ENCODE measurements at regions not wholly inside any gene's neighbourhood (a gene's known extent, or its start where the extent isn't known, plus 50 kb on each side); places are given as distances from the start of the nearest gene placed in this dataset.
"Not testable (repeated sequence)": the region's sequence is repeated elsewhere in the genome, so short reads cannot be mapped to it uniquely, and the experiment has no call there.

DNA sequence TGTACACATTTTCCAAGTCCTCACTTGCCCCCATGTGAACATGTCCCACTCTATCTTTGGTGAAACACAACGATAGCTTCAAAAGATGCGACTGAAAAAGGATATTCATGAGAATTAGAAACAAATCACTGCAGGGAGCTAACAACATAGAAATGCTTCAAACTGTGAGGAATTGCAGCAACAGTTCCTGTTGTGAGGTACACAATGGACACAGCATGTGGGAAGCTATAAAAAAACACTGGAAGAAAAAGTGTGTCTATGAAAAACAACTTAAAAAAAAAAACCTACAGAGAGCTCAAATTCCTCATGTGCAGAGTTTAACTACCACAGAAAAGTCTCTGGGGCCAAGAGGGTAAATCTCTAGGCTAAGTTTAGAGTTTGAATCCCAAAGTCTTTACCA, 51.6 kb upstream of the BLTP1 start:
- Mint-ChIP-seq H3K36me3 (ENCODE audit: low read depth) (no peaks in the 10 kb centered on the region), H3K9me3 (no peaks in the 10 kb centered on the region), H3K4me3 (no peak overlapping the region), H3K27ac (no peak overlapping the region), H3K27me3 (peaks cover 10% of the 10 kb centered on the region), H3K4me1 (no peaks in the 10 kb centered on the region)
- ATAC-seq (no peak), DNase-seq (no peak)

DNA sequence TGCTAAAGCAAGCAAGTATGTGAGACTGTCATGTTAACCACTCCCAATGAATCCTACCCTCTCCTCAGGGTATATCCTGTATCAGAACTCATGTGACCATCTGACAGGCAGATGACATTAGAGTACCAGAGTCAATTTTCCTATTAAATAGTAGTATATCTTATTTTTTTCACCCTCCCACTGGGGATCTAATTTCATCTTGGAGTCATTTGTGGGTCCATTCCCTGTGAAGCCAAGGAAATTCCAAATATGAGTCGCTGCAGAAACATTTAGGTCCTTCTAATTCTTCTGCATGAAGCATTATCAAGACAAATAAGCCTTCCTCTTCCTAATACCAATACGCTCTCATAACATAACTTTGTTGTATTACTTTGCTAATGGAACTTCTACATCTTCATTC, 52.2 kb upstream of the BLTP1 start:
- Mint-ChIP-seq H3K36me3 (ENCODE audit: low read depth) (no peaks in the 10 kb centered on the region), H3K27ac (no peak overlapping the region), H3K4me1 (no peaks in the 10 kb centered on the region), H3K27me3 (peaks cover 12% of the 10 kb centered on the region), H3K4me3 (no peak overlapping the region), H3K9me3 (no peaks in the 10 kb centered on the region)
- no peak for DNase-seq
- ATAC-seq: no peak

DNA sequence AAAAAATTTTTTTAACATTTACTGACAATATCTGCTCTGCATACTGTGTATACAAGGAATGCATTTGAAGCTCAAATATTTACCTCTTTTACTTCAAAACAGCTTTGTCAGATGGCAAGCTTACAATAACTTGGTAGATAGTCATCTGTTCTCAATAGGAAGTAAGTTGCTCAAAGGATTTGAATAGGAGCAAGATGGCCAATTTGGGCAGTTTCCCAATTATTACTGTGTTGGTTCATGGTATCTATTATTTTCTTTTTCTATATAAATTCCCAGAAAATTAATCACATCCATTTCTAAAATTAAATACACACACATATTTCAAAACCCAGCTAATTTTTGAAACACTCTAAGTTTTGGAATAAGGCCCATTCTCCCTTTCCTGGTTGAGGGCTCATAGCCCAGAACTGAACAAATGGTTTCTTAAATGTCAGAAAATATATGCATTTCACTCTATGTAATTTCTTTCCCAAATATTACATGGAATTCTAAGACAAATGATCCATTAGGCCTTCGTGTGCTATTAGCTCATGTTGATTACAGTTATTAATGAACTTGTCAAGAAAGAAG, 60.2 kb upstream of the BLTP1 start:
- Mint-ChIP-seq H3K4me1 (no peaks in the 10 kb centered on the region), H3K27ac (no peak overlapping the region), H3K9me3 (no peaks in the 10 kb centered on the region), H3K4me3 (no peak overlapping the region), H3K36me3 (ENCODE audit: low read depth) (no peaks in the 10 kb centered on the region), H3K27me3 (peaks cover 5% of the 10 kb centered on the region)
- no peak for DNase-seq
- ATAC-seq: no peak

DNA sequence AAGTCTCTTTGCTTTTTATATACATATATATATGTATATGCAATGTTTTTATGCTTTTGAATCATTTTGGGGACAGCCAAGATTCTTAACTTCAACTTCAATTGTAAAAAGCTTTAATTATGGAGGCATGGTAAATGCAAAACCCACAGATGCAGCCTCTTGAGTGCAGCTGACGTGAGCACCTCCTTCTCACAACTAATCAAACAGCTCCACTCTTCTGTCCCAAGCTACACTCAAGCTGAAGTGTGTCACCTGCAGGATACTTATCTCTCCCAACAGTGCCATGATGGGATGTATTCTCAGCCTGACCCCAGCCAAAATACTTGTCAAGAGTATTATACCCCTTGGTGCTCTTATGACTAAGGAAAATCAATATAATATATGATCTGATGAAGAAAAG, 60.7 kb upstream of the BLTP1 start:
- H3K27ac Mint-ChIP-seq: no peak overlapping the region
- no peaks in the 10 kb centered on the region for H3K4me1 Mint-ChIP-seq
- H3K36me3 Mint-ChIP-seq (ENCODE audit: low read depth): no peaks in the 10 kb centered on the region
- H3K27me3 Mint-ChIP-seq: peaks cover 2% of the 10 kb centered on the region
- H3K4me3 Mint-ChIP-seq: no peak overlapping the region
- DNase-seq (no peak), ATAC-seq (no peak)
- no peaks in the 10 kb centered on the region for H3K9me3 Mint-ChIP-seq

DNA sequence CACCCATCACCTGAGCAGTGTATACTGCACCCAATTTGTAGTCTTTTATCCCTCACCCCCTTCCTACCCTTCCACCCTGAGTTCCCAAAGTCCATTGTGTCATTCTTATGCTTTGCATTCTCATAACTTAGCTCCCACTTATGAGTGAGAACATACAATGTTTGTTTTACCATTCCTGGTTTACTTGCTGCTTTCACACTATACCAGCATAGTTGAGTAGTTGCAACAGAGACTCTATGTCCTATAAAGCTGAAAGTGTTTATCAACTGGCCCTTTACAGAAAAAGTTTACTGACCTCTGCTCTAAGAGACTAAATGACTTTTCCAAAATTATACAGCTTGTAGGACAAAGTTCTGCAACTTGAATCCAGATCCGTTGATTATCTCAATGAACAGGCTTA, 61.1 kb upstream of the BLTP1 start:
- DNase-seq (no peak), ATAC-seq (no peak)
- Mint-ChIP-seq H3K4me1 (no peaks in the 10 kb centered on the region), H3K27me3 (peaks cover 2% of the 10 kb centered on the region), H3K4me3 (no peak overlapping the region), H3K36me3 (ENCODE audit: low read depth) (no peaks in the 10 kb centered on the region), H3K9me3 (no peaks in the 10 kb centered on the region), H3K27ac (no peak overlapping the region)

DNA sequence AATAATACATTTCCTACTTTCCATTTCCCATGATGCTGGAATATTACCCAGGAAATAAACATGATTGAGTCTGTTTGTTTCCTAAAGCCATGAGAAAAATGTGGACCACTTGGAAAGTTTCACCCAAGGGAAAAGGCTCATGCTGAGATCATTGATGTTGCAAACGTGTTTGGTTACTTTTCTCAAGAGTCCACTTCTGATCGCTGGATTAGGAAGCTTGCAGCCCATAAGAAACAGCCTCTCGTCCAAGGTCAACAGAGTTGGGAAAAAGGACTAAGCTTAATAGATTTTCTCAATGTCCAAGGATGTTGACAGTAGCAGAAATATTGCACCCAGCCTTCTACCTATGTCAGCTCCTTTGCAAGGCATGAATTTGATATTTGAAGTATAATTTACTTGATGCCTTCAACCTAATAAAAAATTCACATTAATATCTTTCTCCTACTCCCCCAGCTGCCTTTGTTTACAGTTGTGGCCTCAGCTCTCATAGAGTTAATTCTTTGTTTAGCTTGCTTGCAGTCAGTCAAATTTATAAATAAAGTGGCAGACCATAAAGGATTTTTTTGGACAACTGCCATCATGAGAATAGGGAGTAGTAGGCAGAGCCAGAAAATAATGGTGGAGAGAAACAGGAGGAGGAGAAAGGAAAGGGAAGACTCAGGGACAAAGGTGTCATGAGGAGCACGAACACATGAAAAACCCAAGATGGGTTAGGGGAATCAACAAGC, 65.6 kb upstream of the BLTP1 start:
- H3K27me3 Mint-ChIP-seq: peaks cover 3% of the 10 kb centered on the region
- no peak overlapping the region for H3K4me3 Mint-ChIP-seq
- no peaks in the 10 kb centered on the region for H3K9me3 Mint-ChIP-seq
- H3K4me1 Mint-ChIP-seq: no peaks in the 10 kb centered on the region
- H3K27ac Mint-ChIP-seq: no peak overlapping the region
- DNase-seq (no peak), ATAC-seq (no peak)
- H3K36me3 Mint-ChIP-seq (ENCODE audit: low read depth): no peaks in the 10 kb centered on the region

DNA sequence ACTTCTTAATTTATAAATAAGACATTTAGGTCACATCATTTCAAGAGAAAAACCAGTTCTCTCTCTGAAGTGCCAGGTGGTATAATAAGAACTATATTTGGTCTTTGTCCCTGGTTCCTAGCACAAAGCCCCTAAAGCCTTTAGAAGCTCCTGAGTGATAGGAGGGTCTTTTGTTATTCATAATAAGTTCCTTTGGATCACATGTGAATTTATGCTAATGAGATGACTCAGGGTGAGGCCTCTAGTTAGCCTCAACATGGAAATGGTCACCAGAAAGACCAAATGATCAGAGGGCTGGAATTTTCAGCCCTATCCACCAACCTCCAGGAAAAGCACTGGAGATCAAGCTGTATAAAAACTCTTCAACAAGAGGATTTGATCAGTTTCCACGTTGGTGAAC, 68.1 kb upstream of the BLTP1 start:
- Mint-ChIP-seq H3K36me3 (ENCODE audit: low read depth) (no peaks in the 10 kb centered on the region), H3K27ac (no peak overlapping the region), H3K4me3 (no peak overlapping the region), H3K27me3 (peaks cover 3% of the 10 kb centered on the region), H3K4me1 (no peaks in the 10 kb centered on the region), H3K9me3 (no peaks in the 10 kb centered on the region)
- DNase-seq (no peak), ATAC-seq (no peak)

DNA sequence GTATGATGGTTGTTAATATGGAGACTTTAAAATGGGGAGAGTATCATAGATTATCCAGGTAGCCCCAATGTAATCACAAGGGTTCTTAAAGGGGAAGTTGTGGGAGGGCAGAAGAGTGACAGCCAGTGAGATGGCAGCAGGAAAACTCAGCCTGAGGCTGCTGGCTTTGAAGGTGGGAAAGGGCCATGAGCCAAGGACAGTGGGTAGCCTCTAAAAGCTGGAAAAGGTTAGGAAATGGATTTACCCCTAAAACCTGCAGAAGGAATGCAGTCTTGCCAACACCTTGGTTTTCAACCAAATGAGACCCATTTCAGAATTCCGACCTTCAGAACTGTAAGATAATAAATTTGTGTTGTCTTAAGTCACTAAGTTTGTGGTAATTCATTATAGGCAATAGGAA, 68.8 kb upstream of the BLTP1 start:
- no peaks in the 10 kb centered on the region for H3K9me3 Mint-ChIP-seq
- peaks cover 3% of the 10 kb centered on the region for H3K27me3 Mint-ChIP-seq
- H3K36me3 Mint-ChIP-seq (ENCODE audit: low read depth): no peaks in the 10 kb centered on the region
- H3K4me1 Mint-ChIP-seq: no peaks in the 10 kb centered on the region
- no peak overlapping the region for H3K27ac Mint-ChIP-seq
- no peak overlapping the region for H3K4me3 Mint-ChIP-seq
- ATAC-seq (no peak), DNase-seq (no peak)

DNA sequence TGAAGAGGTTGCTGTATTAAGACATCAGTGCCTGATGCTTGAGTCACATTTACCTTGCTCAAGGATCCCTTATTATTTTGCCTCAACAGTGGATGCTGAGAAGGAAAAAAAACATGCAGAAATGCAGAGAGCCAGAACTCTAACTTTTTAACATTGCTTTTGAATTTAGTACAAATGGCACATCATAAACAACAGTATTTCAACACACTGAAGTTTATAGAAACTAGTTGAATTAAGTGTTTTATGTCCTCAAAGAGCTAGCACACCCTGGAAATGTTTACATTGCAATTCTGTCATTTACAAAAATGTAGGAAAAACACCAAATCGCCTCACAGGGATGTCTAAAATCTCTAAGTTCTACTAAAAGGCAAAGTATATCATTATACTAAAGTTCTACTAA, 69.5 kb upstream of the BLTP1 start:
- no peak for DNase-seq
- H3K27ac Mint-ChIP-seq: no peak overlapping the region
- H3K4me1 Mint-ChIP-seq: no peaks in the 10 kb centered on the region

DNA sequence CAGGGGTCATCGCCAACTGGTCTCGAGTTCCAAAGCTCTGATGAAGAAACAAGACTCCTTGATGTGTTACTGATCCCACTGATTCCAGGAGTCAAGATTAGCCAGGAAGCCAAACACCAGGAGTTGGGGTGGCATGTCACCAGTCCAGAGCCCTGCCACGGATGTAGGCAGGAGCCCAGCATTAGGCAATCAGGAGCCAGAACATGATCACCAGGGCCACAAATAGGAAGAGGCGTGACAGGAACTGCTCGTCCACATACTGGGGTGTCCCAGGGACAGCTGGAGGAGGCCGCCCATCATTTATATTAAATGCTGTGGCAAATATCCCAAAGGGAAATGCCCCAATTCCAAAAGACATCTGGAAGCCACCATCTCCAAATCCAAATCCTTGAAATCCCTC, 74.5 kb upstream of the BLTP1 start:
- not testable (repeated sequence) for H3K27ac Mint-ChIP-seq; H3K9me3 Mint-ChIP-seq; H3K36me3 Mint-ChIP-seq (ENCODE audit: low read depth); H3K27me3 Mint-ChIP-seq; DNase-seq; ATAC-seq; H3K4me3 Mint-ChIP-seq; H3K4me1 Mint-ChIP-seq

More for the DNA sequence above, 69.5 kb upstream of the BLTP1 start:
- no peaks in the 10 kb centered on the region for H3K36me3 Mint-ChIP-seq (ENCODE audit: low read depth)
- no peaks in the 10 kb centered on the region for H3K9me3 Mint-ChIP-seq
- H3K27me3 Mint-ChIP-seq: peaks cover 3% of the 10 kb centered on the region
- no peak overlapping the region for H3K4me3 Mint-ChIP-seq
- no peak for ATAC-seq

DNA sequence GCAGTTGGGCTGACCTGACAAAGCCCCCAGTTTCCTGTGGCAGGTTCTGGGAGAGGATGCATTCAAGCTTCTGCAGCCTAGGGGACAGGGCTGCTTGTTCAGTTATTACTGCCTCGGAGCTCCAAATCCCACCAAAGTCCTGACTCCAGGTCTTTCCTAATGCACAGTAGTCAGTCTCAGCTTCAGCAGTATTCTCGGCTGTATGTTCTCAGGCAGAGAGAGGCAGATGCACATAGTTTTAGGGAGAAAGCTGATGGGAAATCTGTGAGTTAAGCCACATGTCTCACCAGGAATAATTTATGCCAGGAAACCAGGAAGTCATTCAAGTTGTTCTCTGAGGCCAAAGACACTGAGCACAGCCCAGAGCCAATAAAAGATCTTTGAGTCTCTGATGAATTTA, 75.3 kb upstream of the BLTP1 start:
- not testable (repeated sequence) for ATAC-seq, H3K4me1 Mint-ChIP-seq, DNase-seq

DNA sequence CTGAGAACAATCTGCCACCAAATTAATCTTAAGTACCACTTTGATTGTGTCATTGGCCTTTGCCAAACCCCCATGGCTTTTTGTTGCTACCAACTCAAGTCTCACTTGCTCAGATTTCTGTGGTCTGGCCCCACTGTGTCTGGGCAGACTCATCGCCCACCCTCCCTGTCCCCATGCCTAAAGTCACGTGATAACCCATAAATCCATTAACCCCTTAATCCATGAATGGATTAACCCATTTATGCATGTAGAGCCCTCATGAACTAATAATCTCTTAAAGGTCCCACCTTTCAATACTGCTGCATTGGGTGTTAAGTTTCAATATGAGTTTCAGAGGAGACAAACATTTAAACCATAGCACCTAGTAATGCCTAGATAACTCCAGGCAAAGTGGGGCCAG, 78.5 kb upstream of the BLTP1 start:
- DNase-seq: no peak
- peaks cover 7% of the 10 kb centered on the region for H3K27me3 Mint-ChIP-seq
- ATAC-seq: peak; percentile 24
- no peaks in the 10 kb centered on the region for H3K4me1 Mint-ChIP-seq
- no peak overlapping the region for H3K4me3 Mint-ChIP-seq
- no peak overlapping the region for H3K27ac Mint-ChIP-seq
- H3K9me3 Mint-ChIP-seq: no peaks in the 10 kb centered on the region
- no peaks in the 10 kb centered on the region for H3K36me3 Mint-ChIP-seq (ENCODE audit: low read depth)

More for the DNA sequence above, 75.3 kb upstream of the BLTP1 start:
- H3K9me3 Mint-ChIP-seq; H3K36me3 Mint-ChIP-seq (ENCODE audit: low read depth); H3K27ac Mint-ChIP-seq; H3K27me3 Mint-ChIP-seq; H3K4me3 Mint-ChIP-seq: not testable (repeated sequence)

DNA sequence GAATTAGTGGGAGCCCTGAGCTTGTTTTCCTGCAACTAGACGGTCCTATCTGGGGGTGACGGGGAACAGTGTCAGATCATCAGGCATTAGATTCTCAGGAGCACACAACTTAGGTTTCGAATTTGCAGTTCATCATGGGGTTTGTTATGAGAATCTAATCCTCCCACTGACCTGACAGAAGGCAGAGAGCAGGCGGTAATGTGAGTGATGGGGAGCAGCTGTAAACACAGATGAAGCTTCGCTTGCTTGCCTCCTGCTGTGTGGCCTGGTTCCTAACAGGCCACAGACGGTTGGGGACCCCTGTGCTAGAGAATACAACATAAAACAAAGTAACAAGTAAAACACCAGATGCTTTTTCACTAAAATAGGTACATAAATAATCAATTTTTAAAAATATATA, 86.2 kb upstream of the BLTP1 start:
- Mint-ChIP-seq H3K4me1 (no peaks in the 10 kb centered on the region), H3K27me3 (peaks cover 3% of the 10 kb centered on the region), H3K9me3 (no peaks in the 10 kb centered on the region), H3K4me3 (no peak overlapping the region), H3K36me3 (ENCODE audit: low read depth) (no peaks in the 10 kb centered on the region), H3K27ac (no peak overlapping the region)
- no peak for ATAC-seq
- no peak for DNase-seq

DNA sequence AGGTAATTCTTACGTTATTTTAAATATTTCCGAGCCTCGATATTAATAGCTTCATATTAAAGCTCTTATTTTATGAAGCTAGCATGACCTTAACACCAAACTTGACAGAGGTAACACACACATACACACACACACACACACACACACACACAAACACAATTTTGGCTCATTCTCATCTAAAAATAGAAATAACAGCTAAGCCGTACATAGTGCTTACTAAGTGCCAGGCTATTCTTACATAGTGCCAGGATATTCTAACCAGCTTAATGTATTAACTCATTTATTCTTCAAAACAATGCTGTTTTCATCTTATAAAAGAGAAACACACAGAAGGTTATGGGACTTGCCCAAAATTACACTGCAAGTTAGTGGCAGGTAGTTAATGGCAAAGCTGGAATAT, 87.0 kb upstream of the BLTP1 start:
- no peak for ATAC-seq
- H3K4me3 Mint-ChIP-seq: no peak overlapping the region
- no peaks in the 10 kb centered on the region for H3K9me3 Mint-ChIP-seq
- no peaks in the 10 kb centered on the region for H3K4me1 Mint-ChIP-seq
- no peak for DNase-seq
- H3K27me3 Mint-ChIP-seq: peaks cover 4% of the 10 kb centered on the region
- no peaks in the 10 kb centered on the region for H3K36me3 Mint-ChIP-seq (ENCODE audit: low read depth)
- H3K27ac Mint-ChIP-seq: no peak overlapping the region

DNA sequence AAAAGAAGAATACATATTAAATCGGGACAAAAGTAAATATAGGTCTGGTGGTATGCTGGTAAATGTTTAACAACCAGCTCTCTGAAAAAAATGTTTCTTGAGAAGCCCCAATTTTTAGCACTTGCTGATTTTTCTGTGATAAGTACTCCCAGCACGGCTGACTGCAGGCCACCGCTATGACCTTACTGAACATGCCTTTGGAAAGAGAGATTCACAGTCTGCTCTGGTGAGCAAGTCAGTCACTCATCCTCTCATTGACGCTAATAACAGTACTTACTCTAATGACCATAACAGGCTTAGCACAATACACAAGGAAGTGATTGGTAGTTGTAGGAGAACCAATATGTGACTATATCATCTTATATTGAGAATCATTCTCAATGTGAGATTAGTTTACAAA, 98.9 kb upstream of the BLTP1 start:
- DNase-seq: no peak
- Mint-ChIP-seq H3K27me3 (no peaks in the 10 kb centered on the region), H3K27ac (no peak overlapping the region), H3K4me3 (no peak overlapping the region), H3K36me3 (ENCODE audit: low read depth) (no peaks in the 10 kb centered on the region), H3K9me3 (no peaks in the 10 kb centered on the region), H3K4me1 (no peaks in the 10 kb centered on the region)
- no peak for ATAC-seq

DNA sequence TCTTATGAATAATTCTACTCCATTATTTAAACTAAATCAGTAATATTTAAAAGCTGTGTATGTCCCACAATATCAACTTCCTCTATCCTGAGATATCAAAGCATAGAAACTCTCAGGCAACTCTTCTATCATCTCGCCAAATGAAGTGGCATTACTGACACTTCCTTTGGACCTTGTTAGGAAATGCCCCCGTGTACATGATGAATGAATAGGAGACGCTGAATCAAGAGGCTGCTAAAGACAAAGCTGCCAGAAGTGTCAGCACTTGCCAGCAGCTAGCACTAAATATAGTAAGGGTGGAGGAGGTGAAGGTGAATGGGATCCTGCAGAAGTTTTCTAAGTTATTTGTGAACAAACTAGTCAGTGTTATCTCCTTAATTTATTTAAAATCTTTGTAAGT, 99.5 kb upstream of the BLTP1 start:
- ATAC-seq (no peak), DNase-seq (no peak)
- no peaks in the 10 kb centered on the region for H3K27me3 Mint-ChIP-seq
- H3K9me3 Mint-ChIP-seq: no peaks in the 10 kb centered on the region
- no peak overlapping the region for H3K27ac Mint-ChIP-seq
- no peak overlapping the region for H3K4me3 Mint-ChIP-seq
- no peaks in the 10 kb centered on the region for H3K36me3 Mint-ChIP-seq (ENCODE audit: low read depth)
- H3K4me1 Mint-ChIP-seq: no peaks in the 10 kb centered on the region

Data from activated naive CD8-positive, alpha-beta T cell treated with anti-CD3 and anti-CD28 coated beads, Interleukin-2, amount 50 U/mL, for 24 hours (primary cell).